GM12878 (cell line): ENCODE measurements at regions not wholly inside any gene's neighbourhood (a gene's known extent, or its start where the extent isn't known, plus 50 kb on each side); places are given as distances from the start of the nearest gene placed in this dataset.

Experiments
- ATAC-seq: fragments of 200-7000 bp; cut with Tn5 transposase; 3 replicates; pipeline ENCODE4 v1.9.1; 2020; ENCODE audit warnings: mild to moderate bottlenecking, moderate library complexity
- BruUV-seq: library from RNA; stranded (reverse); fragments of 400-500 nt; replicated peaks from 2 replicates; lab custom pipeline; 2021; lab: Mats Ljungman, UMichigan
- CTCF ChIA-PET: fragments of 300-600 bp; sonication (Branson Sonifier 250); formaldehyde crosslinking; extraction: SDS; loops from one replicate; lab custom pipeline; 2021; ENCODE audit warnings: inconsistent platforms; lab: Yijun Ruan, JAX
- POLR2A ChIA-PET: fragments of 350-600 bp; formaldehyde crosslinking; extraction: SDS; loops from one replicate; lab custom pipeline; 2021; ENCODE audit warnings: inconsistent platforms; lab: Charles Lee
- RAD21 ChIA-PET: fragments of 300-600 bp; sonication (Branson Sonifier 250); formaldehyde crosslinking; loops from one replicate; lab custom pipeline; 2023; ENCODE audit warnings: antibody characterized with exemption; ENCODE audit not compliant: unreplicated experiment; lab: Charles Lee
- SMC1A ChIA-PET: fragments of 300-600 bp; sonication (Branson Sonifier 250); formaldehyde crosslinking; loops from one replicate; lab custom pipeline; 2023; ENCODE audit not compliant: unreplicated experiment, uncharacterized antibody; lab: Charles Lee
- DNase-seq: peaks from one replicate; pipeline ENCODE4 v3.0.0-alpha.2; 2011; ENCODE audit warnings: low read depth, low spot score
- FAIRE-seq: peaks from 3 replicates; lab custom pipeline; 2011; peaks lifted over from hg19 to GRCh38; lab: Jason Lieb, UNC
- H2AFZ ChIP-seq: 2 replicates; pipeline ENCODE4 v1.6.0; 2011; ENCODE audit warnings: low read depth, low read length, control low read depth; ENCODE audit not compliant: control insufficient read depth
- H3K27ac ChIP-seq: 2 replicates; pipeline ENCODE4 v1.5.1; 2011; ENCODE audit warnings: control low read depth; ENCODE audit not compliant: control insufficient read depth, insufficient read depth
- H3K27me3 ChIP-seq, 2 experiments: replicated peaks in 1 of 2; 2 replicates each; pipeline versions ENCODE4 v1.6.0 to v1.6.1; 2011; ENCODE audit warnings: low read length in 1 of 2; ENCODE audit not compliant: control insufficient read depth in 2 of 2, insufficient read depth in 2 of 2
- H3K36me3 ChIP-seq, 2 experiments: 2 replicates each; pipeline ENCODE4 v1.5.1; 2011; ENCODE audit warnings: low read length in 1 of 2; ENCODE audit not compliant: control insufficient read depth in 2 of 2, insufficient read depth in 2 of 2
- H3K4me1 ChIP-seq: 2 replicates; pipeline ENCODE4 v1.6.1; 2011; ENCODE audit warnings: mild to moderate bottlenecking, low read length, moderate library complexity, mixed read lengths; ENCODE audit not compliant: control insufficient read depth, insufficient read depth
- H3K4me2 ChIP-seq: 2 replicates; pipeline ENCODE4 v1.6.0; 2011; ENCODE audit warnings: control low read depth; ENCODE audit not compliant: control insufficient read depth, insufficient read depth
- H3K4me3 ChIP-seq: fragments of 200-600 bp; sonication (generic); 2 replicates; pipeline ENCODE4 v1.5.1; 2016
- H3K79me2 ChIP-seq: 2 replicates; pipeline ENCODE4 v1.6.0; 2011; ENCODE audit warnings: low read length; ENCODE audit not compliant: control insufficient read depth, insufficient read depth
- H3K9ac ChIP-seq: 2 replicates; pipeline ENCODE4 v1.8.0; 2011; ENCODE audit warnings: low read length, control low read depth, mixed read lengths; ENCODE audit not compliant: control insufficient read depth, insufficient read depth
- H3K9me3 ChIP-seq: replicated peaks from 3 replicates; pipeline ENCODE4 v1.5.1; 2011; ENCODE audit warnings: mild to moderate bottlenecking, low read length; ENCODE audit not compliant: control insufficient read depth, insufficient read depth
- H4K20me1 ChIP-seq: 2 replicates; pipeline ENCODE4 v1.6.0; 2011; ENCODE audit not compliant: control insufficient read depth, insufficient read depth
- CREM ChIP-seq: IDR thresholded peaks from 2 replicates; pipeline ENCODE4 v1.6.1; 2014; ENCODE audit warnings: antibody characterized with exemption, low read depth
- NFIC ChIP-seq: IDR thresholded peaks from 2 replicates; pipeline ENCODE4 v1.6.1; 2012; ENCODE audit warnings: low read depth, mild to moderate bottlenecking, inconsistent platforms, low read length, moderate library complexity
- RBBP5 ChIP-seq: fragments of 200-600 bp; sonication (generic); conservative IDR thresholded peaks from 2 replicates; pipeline ENCODE4 v1.6.1; 2016
- WGBS: methylation state at CpG from one replicate; pipeline ENCODE4 v1.1.6; 2016; ENCODE audit warnings: low lambda C conversion rate; ENCODE audit not compliant: insufficient replicate concordance, insufficient coverage; ENCODE audit errors: missing lambda C conversion rate; 5-methylcytosine and 5-hydroxymethylcytosine counted together
- in situ Hi-C: fragments of 300-500 bp; cut with MboI; formaldehyde crosslinking; loops from 9 replicates; pipeline ENCODE4 v1.14.3; 2018; ENCODE audit warnings: mixed read lengths
- intact Hi-C: fragments of 100-400 bp; cut with micrococcal nuclease; formaldehyde crosslinking; loops from one replicate; pipeline ENCODE4 v1.14.2; 2022; ENCODE audit not compliant: unreplicated experiment
- TF ChIP-seq, protein P1 (sequence below): fragments of 150-350 bp; IDR thresholded peaks from 2 replicates; pipeline ENCODE4 v1.6.1; 2016; ENCODE audit warnings: low read depth, low read length

DNA sequence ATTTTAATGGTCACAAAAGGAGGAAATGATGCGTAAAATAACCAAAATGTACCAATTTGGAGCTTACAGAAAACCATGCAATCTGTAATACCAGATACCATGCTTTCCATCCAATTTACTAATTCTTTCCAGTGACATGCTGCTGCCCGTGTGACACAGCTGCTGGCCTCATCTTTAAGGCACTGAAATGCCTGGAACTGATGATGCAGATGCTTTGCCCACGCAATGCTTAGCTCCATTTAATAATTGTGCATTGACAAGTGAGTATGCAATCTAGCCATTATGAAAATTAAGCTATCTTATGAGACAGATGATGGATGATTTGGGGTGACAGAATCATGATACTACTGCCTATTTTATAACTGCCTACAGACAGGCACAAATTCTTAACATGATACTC, 169.2 kb upstream of the CTNND2 start:
- POLR2A ChIA-PET: no interaction called here
- in situ Hi-C loops: no loop called here

More for the DNA sequence above, 169.2 kb upstream of the CTNND2 start:
- no peaks in the 10 kb centered on the region for H3K79me2 ChIP-seq
- H3K9ac ChIP-seq: no peak overlapping the region
- no peak overlapping the region for H3K4me2 ChIP-seq
- no peaks in the 10 kb centered on the region for H3K4me1 ChIP-seq
- H3K27me3 ChIP-seq: no peaks in the 10 kb centered on the region
- ChIA-PET RAD21 (no interaction called here), SMC1A (interaction anchor here (0.8 kb wide), 1 partner anchor 205 kb away, joined by 3 read pairs; no protein-coding TSS in a partner anchor), CTCF (interaction anchor here (0.6 kb wide), 1 partner anchor 473 kb away, joined by 3 read pairs; no protein-coding TSS in a partner anchor)
- no peak overlapping the region for H2AFZ ChIP-seq
- WGBS: 17% methylated on average over 3 of the region's 3 CpGs
- no TSS peak for BruUV-seq
- no peaks in the 10 kb centered on the region for H4K20me1 ChIP-seq
- H3K27ac ChIP-seq: no peak overlapping the region
- ATAC-seq (no peak), DNase-seq (no peak), FAIRE-seq (no peak)
- H3K4me3 ChIP-seq: no peak overlapping the region
- intact Hi-C loops: no loop called here
- TF ChIP-seq RBBP5 (no peak), CREM (no peak), NFIC (no peak)
- TF ChIP-seq, protein P1, sequence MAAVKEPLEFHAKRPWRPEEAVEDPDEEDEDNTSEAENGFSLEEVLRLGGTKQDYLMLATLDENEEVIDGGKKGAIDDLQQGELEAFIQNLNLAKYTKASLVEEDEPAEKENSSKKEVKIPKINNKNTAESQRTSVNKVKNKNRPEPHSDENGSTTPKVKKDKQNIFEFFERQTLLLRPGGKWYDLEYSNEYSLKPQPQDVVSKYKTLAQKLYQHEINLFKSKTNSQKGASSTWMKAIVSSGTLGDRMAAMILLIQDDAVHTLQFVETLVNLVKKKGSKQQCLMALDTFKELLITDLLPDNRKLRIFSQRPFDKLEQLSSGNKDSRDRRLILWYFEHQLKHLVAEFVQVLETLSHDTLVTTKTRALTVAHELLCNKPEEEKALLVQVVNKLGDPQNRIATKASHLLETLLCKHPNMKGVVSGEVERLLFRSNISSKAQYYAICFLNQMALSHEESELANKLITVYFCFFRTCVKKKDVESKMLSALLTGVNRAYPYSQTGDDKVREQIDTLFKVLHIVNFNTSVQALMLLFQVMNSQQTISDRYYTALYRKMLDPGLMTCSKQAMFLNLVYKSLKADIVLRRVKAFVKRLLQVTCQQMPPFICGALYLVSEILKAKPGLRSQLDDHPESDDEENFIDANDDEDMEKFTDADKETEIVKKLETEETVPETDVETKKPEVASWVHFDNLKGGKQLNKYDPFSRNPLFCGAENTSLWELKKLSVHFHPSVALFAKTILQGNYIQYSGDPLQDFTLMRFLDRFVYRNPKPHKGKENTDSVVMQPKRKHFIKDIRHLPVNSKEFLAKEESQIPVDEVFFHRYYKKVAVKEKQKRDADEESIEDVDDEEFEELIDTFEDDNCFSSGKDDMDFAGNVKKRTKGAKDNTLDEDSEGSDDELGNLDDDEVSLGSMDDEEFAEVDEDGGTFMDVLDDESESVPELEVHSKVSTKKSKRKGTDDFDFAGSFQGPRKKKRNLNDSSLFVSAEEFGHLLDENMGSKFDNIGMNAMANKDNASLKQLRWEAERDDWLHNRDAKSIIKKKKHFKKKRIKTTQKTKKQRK: no peak
- H3K36me3 ChIP-seq: no peaks in the 10 kb centered on the region
- no peaks in the 10 kb centered on the region for H3K9me3 ChIP-seq
